Activated naive CD4-positive, alpha-beta T cell treated with anti-CD3 and anti-CD28 coated beads, Interleukin-2, amount 50 U/mL, for 24 hours (primary cell): ENCODE measurements at regions not wholly inside any gene's neighbourhood (a gene's known extent, or its start where the extent isn't known, plus 50 kb on each side); places are given as distances from the start of the nearest gene placed in this dataset.

Experiments used
- H3K27ac Mint-ChIP-seq: one replicate; pipeline ENCODE4 v1.8.0; 2021; ENCODE audit warnings: mild to moderate bottlenecking, mixed read lengths
- H3K27me3 Mint-ChIP-seq: one replicate; pipeline ENCODE4 v1.8.0; 2021; ENCODE audit warnings: mixed read lengths
- H3K36me3 Mint-ChIP-seq: one replicate; pipeline ENCODE4 v1.8.0; 2021; ENCODE audit warnings: mixed read lengths
- H3K4me1 Mint-ChIP-seq: one replicate; pipeline ENCODE4 v1.8.0; 2021; ENCODE audit warnings: mixed read lengths
- H3K4me3 Mint-ChIP-seq: one replicate; pipeline ENCODE4 v1.8.0; 2021; ENCODE audit warnings: mild to moderate bottlenecking, mixed read lengths
- H3K9me3 Mint-ChIP-seq: one replicate; pipeline ENCODE4 v1.8.0; 2021; ENCODE audit warnings: mixed read lengths

DNA sequence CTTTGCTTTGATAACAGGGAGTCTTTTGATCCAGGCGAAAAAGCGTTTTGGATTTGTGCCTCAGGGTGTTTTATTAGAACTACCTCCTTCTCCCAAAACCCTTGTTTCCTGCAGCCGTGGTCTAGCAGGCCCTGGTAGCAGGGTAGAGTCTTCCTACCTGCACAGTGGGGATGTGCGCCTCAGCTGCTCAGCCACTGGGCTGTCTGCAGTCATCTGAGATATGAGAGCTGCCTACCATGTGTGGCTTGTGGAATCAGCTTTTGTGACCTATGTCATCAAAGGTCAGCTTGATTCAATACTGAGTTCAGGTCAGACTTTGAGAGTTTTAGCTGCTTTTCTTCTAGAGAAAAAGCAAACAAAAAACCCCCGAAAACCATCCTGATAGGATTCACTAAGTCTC lies 279.5 kb downstream of the CLIC5 start:
- no peaks in the 10 kb centered on the region for H3K36me3 Mint-ChIP-seq
- no peak overlapping the region for H3K27ac Mint-ChIP-seq
- no peak overlapping the region for H3K4me3 Mint-ChIP-seq
- H3K4me1 Mint-ChIP-seq: peaks cover 22% of the 10 kb centered on the region
- H3K27me3 Mint-ChIP-seq: no peaks in the 10 kb centered on the region
- H3K9me3 Mint-ChIP-seq: no peaks in the 10 kb centered on the region

DNA sequence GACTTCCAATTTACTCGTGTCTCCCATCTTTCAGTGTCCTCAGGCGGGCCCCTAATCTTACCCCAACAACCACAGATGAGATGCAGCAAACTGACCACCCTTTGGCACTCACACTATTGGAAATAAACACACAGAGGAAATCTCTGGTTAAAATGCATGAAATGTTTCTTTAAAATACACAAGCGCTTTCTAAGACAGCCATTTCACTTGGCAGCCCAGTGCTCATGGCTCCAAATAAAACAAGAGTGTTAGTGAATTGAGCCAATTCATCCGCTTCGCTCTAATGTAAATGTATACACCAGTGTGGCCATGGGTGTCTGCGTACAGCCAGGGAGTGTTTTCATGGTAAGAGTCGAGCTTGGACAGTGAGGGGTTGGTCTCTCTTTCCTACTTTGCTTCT lies 282.9 kb downstream of the CLIC5 start:
- Mint-ChIP-seq H3K27me3 (no peaks in the 10 kb centered on the region), H3K36me3 (no peaks in the 10 kb centered on the region), H3K4me3 (no peak overlapping the region), H3K4me1 (peaks cover 15% of the 10 kb centered on the region), H3K27ac (no peak overlapping the region), H3K9me3 (no peaks in the 10 kb centered on the region)

DNA sequence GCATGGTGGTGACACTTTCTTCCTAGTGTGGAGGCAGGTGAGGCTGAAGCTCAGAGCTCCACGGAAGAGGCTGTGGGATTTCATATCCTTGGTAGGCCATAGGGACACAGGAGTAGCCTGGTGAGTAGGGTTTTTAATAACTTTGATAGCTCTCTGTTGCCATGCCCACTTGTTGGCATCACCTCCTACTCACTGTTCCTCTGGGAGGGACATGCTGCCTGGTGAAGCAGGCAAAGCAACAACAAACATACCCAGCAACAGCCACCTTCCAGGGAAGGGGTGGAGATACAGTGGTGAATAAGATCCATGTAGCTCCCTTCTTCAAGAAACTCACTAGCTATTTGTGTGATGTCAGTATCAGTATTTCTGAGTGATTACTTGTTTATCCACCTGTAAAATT lies 285.4 kb downstream of the CLIC5 start:
- H3K4me3 Mint-ChIP-seq: no peak overlapping the region
- H3K36me3 Mint-ChIP-seq: no peaks in the 10 kb centered on the region
- no peaks in the 10 kb centered on the region for H3K9me3 Mint-ChIP-seq
- H3K27ac Mint-ChIP-seq: no peak overlapping the region
- H3K27me3 Mint-ChIP-seq: no peaks in the 10 kb centered on the region
- no peaks in the 10 kb centered on the region for H3K4me1 Mint-ChIP-seq

DNA sequence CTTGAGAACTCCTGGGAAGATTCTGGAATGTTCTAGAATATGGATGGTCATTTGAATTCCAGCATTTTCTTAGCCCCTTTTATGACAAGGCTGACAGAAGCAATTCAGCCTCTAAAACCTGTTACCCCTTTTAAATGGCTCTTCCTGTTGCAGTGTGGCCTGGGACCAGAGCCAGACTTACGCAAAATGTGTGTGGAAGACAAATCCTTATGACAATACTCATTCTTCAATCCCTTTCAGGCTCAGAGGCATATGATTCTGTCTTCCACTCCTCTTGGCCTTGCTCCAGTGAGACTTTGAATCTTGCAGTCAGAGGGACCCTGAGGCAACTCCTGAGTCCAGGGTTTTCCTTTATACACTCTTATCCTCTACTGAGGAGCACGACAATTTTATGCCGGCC lies 287.0 kb downstream of the CLIC5 start:
- H3K4me3 Mint-ChIP-seq: no peak overlapping the region
- H3K27ac Mint-ChIP-seq: no peak overlapping the region
- H3K4me1 Mint-ChIP-seq: no peaks in the 10 kb centered on the region
- no peaks in the 10 kb centered on the region for H3K9me3 Mint-ChIP-seq
- H3K36me3 Mint-ChIP-seq: no peaks in the 10 kb centered on the region
- H3K27me3 Mint-ChIP-seq: no peaks in the 10 kb centered on the region

DNA sequence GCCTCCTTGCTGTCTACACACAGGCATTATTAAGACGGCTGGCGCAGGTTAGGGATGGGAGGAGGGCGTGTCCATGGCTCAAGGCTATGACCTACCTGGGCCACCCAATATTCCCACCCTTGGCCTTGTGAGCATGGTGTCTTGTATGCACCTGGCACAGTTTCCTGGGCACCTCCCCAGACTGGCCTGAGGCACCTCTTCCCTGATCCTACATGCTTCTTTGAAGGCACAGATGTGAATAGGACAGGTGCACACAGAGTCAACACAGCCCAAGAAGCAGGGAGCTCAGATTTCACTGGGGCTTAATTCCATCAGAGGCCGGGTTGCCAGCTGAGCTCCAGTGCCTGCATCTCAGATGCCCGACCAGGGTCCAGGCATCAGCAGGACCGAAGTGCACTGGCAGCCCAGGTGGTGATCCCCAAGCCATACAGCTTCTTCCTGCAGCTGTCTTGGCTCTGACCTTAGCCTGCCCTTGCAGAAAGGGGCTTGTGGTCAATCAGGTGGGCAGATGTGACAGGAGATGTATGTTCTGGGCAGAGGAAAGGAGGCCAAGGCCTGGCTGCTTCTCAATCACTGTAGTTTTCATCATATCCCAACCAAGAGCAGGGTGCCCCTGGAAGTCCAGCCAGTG lies 287.7 kb downstream of the CLIC5 start:
- no peaks in the 10 kb centered on the region for H3K27me3 Mint-ChIP-seq
- no peaks in the 10 kb centered on the region for H3K9me3 Mint-ChIP-seq
- H3K36me3 Mint-ChIP-seq: no peaks in the 10 kb centered on the region
- no peaks in the 10 kb centered on the region for H3K4me1 Mint-ChIP-seq
- no peak overlapping the region for H3K27ac Mint-ChIP-seq
- H3K4me3 Mint-ChIP-seq: no peak overlapping the region

DNA sequence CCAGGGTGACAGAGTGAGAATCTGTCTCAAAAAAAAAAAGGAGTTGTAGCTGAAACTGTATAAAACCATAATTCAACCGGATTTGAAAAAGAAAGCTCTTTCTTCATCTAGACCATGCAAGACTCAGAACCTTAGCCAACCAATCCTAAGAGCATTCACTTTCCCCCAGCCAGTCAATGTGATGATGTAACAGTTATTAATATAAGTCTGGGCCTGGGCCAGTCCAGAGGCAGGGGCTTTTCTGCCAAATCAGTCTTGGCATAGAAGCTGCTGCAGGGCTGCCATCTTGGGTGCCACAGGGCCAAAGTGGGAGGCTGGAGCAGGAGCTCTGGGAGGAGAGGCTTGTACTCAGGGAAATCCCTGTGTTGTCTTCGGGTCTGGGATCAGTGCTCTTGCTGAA lies 288.4 kb downstream of the CLIC5 start:
- Mint-ChIP-seq H3K4me3 (no peak overlapping the region), H3K27ac (no peak overlapping the region), H3K36me3 (peaks cover 2% of the 10 kb centered on the region), H3K4me1 (no peaks in the 10 kb centered on the region), H3K27me3 (no peaks in the 10 kb centered on the region), H3K9me3 (no peaks in the 10 kb centered on the region)

DNA sequence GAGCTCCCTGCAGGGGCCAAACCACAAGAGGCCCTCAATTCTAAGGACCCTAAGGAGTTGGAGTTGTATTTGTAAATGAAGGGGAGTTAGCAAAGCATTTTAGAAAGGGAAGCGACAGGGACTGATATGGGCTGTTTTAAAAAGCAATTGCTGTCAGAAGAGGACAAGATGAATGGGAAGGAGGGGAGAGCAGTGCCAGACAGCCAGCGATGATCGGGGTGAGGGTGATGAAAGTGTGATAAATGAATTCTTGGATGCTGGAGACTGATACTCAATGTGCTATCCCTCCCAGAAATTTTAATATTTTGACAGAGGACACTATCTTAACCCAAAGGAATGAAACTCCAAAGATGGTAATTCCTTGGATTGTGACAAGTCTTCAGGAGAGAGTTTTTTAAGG lies 289.2 kb downstream of the CLIC5 start:
- H3K4me1 Mint-ChIP-seq: no peaks in the 10 kb centered on the region
- no peak overlapping the region for H3K4me3 Mint-ChIP-seq
- peaks cover 2% of the 10 kb centered on the region for H3K36me3 Mint-ChIP-seq
- no peak overlapping the region for H3K27ac Mint-ChIP-seq
- H3K27me3 Mint-ChIP-seq: no peaks in the 10 kb centered on the region
- H3K9me3 Mint-ChIP-seq: no peaks in the 10 kb centered on the region

DNA sequence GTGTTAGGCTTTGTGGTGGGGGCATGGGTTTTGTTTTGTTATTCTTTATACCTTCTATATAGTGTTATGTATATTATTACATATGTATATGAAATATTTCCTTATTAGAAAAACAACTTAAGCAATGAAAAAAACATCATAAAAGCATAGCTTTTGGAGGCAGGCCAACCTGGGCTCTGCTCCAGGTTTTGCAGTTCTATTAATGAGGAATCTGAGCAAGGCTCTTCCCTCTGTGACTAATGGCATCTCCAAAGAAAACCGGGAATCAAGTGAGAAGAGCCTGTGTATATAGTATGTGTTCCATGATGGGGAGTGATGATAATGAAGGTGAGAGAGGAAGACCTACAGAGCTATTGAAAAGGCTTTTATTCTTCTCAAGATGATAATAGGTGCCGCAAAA lies 291.1 kb downstream of the CLIC5 start:
- H3K9me3 Mint-ChIP-seq: no peaks in the 10 kb centered on the region

DNA sequence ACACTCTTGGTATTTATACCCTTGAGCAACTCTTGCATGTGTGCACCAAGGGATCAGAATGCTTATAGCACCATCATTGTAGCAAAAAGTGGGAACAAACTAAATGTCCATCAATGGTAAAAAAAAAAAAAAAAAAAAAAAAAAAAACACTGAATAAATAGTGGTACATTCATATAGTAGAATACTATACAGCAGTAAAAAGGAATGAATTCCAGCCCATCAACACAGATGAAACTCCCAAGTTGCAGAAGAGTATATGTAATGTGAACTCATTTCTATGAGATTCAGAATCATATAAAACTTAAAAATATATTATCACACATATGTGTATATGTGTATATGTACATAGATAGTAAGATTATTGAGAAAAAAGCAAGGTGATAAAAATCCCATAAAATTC lies 291.6 kb downstream of the CLIC5 start:
- no peak overlapping the region for H3K27ac Mint-ChIP-seq
- no peak overlapping the region for H3K4me3 Mint-ChIP-seq
- no peaks in the 10 kb centered on the region for H3K4me1 Mint-ChIP-seq
- no peaks in the 10 kb centered on the region for H3K9me3 Mint-ChIP-seq
- no peaks in the 10 kb centered on the region for H3K27me3 Mint-ChIP-seq
- peaks cover 2% of the 10 kb centered on the region for H3K36me3 Mint-ChIP-seq

More for the DNA sequence above, 291.1 kb downstream of the CLIC5 start:
- no peak overlapping the region for H3K4me3 Mint-ChIP-seq
- H3K36me3 Mint-ChIP-seq: peaks cover 2% of the 10 kb centered on the region
- H3K27me3 Mint-ChIP-seq: no peaks in the 10 kb centered on the region
- H3K27ac Mint-ChIP-seq: no peak overlapping the region
- no peaks in the 10 kb centered on the region for H3K4me1 Mint-ChIP-seq

DNA sequence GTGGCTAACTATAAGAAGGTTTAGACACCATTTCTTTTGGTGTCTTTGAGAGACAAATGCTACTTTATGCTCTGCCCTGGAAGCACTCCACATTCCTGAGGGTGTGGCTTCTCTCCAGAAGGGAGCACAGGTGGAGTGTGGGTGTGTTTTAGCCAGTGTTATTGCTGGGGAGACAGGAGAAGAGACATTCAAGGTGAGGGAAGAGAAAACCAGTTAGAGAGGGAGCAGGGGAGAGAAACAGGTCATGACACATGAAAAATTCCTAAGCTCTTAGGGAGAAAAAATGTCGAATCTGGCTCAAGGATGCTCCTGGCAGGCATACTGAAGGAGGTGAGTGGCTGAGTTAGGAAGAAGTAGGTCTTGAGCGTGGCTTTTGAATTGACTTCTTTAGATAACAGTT lies 292.8 kb downstream of the CLIC5 start:
- Mint-ChIP-seq H3K27me3 (no peaks in the 10 kb centered on the region), H3K4me1 (no peaks in the 10 kb centered on the region), H3K4me3 (no peak overlapping the region), H3K27ac (no peak overlapping the region), H3K36me3 (peaks cover 2% of the 10 kb centered on the region), H3K9me3 (no peaks in the 10 kb centered on the region)

DNA sequence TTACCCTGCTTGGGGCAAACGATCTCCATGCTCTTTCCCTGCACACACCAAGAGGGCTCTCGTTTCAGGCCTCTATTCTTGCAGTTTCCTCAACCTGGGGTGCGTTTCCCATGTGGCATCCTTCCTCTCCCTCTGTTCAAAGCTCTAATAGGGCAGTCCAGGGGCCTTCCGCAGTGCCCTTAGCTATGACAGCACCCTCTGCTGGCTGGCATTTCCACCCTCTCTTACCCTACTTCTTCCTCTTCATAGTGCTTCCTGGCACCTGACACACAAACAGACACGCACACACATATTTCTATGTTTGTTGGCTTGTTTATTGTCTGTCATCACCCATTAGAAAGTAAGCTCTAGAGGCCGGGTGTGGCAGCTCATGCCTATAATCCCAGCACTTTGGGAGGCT lies 294.0 kb downstream of the CLIC5 start:
- Mint-ChIP-seq H3K27me3 (no peaks in the 10 kb centered on the region), H3K27ac (peak overlapping the region; percentile 63), H3K9me3 (no peaks in the 10 kb centered on the region), H3K4me3 (no peak overlapping the region), H3K36me3 (peaks cover 2% of the 10 kb centered on the region), H3K4me1 (no peaks in the 10 kb centered on the region)

DNA sequence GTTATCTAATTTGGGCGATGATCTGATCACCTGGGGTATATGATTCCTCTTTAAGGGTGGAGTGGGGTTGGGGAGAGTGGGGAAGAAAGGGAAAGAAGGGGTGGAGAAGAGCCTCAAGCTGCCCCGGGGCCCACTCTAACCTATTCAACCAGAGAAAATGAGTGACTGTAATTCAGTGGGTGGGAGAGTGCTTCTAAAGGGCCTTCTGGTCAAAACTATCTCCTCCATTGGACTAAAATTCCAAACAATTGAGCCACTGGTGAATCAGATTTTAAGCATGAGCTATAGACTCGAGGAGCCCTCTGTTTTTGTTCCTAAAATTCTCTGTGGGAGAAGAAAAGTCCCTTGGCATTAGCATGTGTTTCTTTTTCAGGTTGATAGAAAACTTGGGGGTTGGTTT lies 296.8 kb downstream of the CLIC5 start:
- Mint-ChIP-seq H3K27ac (no peak overlapping the region), H3K4me1 (peaks cover 15% of the 10 kb centered on the region), H3K27me3 (no peaks in the 10 kb centered on the region), H3K9me3 (no peaks in the 10 kb centered on the region), H3K4me3 (no peak overlapping the region), H3K36me3 (peaks cover 2% of the 10 kb centered on the region)

DNA sequence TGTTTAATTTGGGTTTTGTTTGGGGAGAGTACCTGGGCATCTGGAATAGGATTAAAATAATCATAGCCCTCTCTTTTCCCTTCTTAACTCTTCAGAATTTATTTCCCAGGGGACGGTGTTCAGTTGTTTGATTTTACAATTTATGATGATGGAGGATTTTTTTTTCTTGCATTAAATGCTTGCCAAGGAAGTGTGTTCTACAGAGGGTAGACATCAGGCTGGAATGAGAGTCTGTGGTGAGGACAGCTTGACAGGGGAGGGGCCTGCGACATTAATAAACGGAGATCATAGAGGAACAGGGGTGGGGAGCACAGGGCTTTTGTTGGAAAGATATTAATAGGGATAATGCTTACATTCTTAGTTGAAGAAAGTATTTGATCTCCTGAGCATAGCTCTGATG lies 297.5 kb downstream of the CLIC5 start:
- Mint-ChIP-seq H3K4me1 (peaks cover 15% of the 10 kb centered on the region), H3K36me3 (peaks cover 2% of the 10 kb centered on the region), H3K9me3 (no peaks in the 10 kb centered on the region), H3K27me3 (no peaks in the 10 kb centered on the region), H3K4me3 (no peak overlapping the region), H3K27ac (no peak overlapping the region)

DNA sequence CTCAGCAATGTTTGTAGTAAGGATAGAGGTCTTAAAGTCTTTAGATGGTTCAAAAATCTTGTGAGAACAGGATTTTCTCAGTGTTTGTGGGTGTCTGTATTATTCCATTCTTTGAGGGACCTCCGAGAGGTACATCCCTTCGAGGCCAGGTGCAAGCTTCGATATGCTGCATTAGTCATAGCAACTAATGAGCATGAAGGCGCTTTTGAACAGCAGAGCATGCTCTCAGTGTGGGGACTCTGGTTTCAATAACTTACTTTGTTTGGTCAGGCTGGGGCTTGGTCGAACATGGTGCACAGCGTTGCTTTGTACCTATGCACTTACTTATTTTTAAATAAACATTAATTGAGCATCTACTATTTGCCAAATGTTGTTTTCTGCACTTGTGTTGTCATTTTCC lies 297.9 kb downstream of the CLIC5 start:
- H3K36me3 Mint-ChIP-seq: peaks cover under 1% of the 10 kb centered on the region

DNA sequence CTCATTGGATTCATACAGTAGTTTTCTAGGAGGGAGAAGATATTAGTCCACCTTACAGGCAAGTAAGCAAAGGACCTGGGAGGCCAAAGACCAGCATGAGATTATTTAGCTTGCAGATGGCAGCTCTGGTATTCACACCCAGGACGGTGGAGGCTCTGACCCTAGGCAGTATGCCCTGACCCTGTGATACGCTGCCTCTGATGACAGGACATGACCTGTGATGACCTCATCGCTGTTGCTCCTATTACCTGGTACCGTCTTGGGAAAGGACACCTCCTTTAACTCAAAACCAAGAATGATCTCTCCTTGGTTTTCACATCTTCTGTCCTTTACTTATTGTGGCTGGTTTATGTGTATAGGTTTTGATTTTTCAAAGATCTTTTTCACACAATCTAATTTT lies 298.6 kb downstream of the CLIC5 start:
- H3K36me3 Mint-ChIP-seq: no peaks in the 10 kb centered on the region
- H3K4me3 Mint-ChIP-seq: no peak overlapping the region
- no peak overlapping the region for H3K27ac Mint-ChIP-seq
- H3K27me3 Mint-ChIP-seq: no peaks in the 10 kb centered on the region
- H3K9me3 Mint-ChIP-seq: no peaks in the 10 kb centered on the region
- H3K4me1 Mint-ChIP-seq: peaks cover 15% of the 10 kb centered on the region

More for the DNA sequence above, 297.9 kb downstream of the CLIC5 start:
- peaks cover 15% of the 10 kb centered on the region for H3K4me1 Mint-ChIP-seq
- H3K4me3 Mint-ChIP-seq: no peak overlapping the region
- no peaks in the 10 kb centered on the region for H3K9me3 Mint-ChIP-seq
- no peak overlapping the region for H3K27ac Mint-ChIP-seq
- no peaks in the 10 kb centered on the region for H3K27me3 Mint-ChIP-seq

DNA sequence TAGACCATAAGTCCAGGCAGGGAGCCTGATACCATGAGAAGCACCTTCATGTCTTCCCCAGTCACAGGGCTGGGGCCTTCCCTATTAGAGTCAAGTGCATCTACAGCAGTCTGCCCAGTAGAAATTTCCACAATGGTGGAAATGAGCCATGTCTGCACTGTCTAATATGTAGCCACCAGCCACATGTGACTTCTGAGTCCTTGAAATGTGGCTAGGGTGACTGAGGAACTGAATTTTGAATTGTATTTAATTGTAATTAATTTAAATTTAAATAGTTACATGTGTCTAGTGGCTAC lies 300.2 kb downstream of the CLIC5 start:
- Mint-ChIP-seq H3K4me3 (no peak overlapping the region), H3K27ac (no peak overlapping the region), H3K27me3 (no peaks in the 10 kb centered on the region)

DNA sequence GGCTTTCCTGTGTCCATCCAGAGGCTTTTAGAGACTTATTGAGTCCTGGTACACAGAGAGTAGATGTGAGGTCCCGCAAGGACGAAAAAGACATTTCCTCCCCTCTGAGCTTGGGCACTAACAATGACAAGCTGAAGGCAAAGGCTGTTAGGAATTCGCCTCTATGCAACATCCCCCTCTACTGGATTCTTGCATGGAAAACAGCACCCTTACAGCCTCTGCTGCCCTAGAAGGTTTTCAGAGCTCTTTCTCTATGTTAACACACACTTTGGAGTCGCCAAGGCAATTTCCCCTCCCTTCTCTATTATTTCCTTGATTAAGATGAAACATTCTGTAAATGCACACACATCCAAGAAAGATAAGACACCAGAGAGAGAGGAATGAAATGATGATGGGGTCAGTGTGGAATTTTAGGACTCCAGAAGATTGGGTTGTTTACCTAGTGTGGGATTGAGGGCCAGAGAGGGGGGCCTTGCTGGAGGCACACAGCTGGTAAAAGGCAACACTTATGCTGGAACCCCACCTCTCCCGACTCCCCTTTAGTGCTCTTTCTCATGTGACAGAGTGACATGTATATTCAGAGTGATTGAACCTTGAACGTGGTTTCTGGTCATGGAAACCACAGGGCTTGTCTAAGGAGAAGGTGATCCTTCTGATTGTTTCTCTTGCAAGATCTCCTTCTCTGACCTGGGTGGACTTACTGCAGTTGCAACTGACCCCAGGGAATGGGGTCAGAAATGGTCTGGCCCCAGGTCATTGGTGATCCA lies 300.7 kb downstream of the CLIC5 start:
- Mint-ChIP-seq H3K9me3 (no peaks in the 10 kb centered on the region), H3K4me1 (peaks cover 33% of the 10 kb centered on the region), H3K27me3 (no peaks in the 10 kb centered on the region), H3K27ac (peak overlapping the region; percentile 89), H3K36me3 (no peaks in the 10 kb centered on the region), H3K4me3 (no peak overlapping the region)

More for the DNA sequence above, 300.2 kb downstream of the CLIC5 start:
- Mint-ChIP-seq H3K9me3 (no peaks in the 10 kb centered on the region), H3K4me1 (peaks cover 28% of the 10 kb centered on the region), H3K36me3 (no peaks in the 10 kb centered on the region)
